HG03460 (cell line): ENCODE measurements at regions not wholly inside any gene's neighbourhood (a gene's known extent, or its start where the extent isn't known, plus 50 kb on each side); places are given as distances from the start of the nearest gene placed in this dataset.
A peak's percentile ranks its signal among the peaks of the same experiment; 100 is the strongest.

Experiments
- ATAC-seq: cut with Tn5 transposase; IDR thresholded peaks from one replicate; pipeline ENCODE4 v1.9.1; 2021; ENCODE audit not compliant: unreplicated experiment

GRCh38 chr2:151087377-151087776 is 174.3 kb downstream of the RBM43 start:
- no peak for ATAC-seq

DNA sequence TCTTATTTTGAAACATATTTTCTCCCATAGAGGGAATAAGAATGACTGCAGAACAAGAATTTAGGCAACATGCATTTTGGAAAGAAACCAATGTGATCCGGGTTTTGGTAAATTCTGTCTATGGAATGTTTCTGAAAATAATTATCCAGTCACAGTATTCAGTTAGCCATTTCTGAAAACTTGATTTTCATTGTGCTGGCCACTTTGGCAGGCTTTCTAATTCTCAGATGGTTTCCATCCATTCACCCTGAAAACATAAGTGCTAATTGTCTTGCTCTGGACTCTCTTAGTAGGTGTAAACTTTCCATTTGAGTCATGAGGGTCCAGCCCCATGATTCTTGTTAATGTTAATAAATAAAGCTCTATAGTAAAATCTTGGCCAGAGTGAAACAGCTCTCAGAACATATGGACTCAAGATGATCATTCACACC is 176.5 kb downstream of the RBM43 start:
- no peak for ATAC-seq

- no peak for ATAC-seq
Measured at GRCh38 chr2:151083856-151084795, 177.5 kb downstream of the RBM43 start.

- no peak for ATAC-seq
Measured at GRCh38 chr2:151078889-151079288, 182.8 kb downstream of the RBM43 start.

- ATAC-seq = no peak
Measured at GRCh38 chr2:151071906-151072305, 189.8 kb downstream of the RBM43 start.

- ATAC-seq = no peak
Measured at GRCh38 chr2:151071382-151071781, 190.3 kb downstream of the RBM43 start.

- no peak for ATAC-seq
Measured at GRCh38 chr2:151070253-151070652, 191.4 kb downstream of the RBM43 start.

- ATAC-seq = no peak
Measured at GRCh38 chr2:151067658-151068369, 193.8 kb downstream of the RBM43 start.

GRCh38 chr2:151063271-151063670 is 198.4 kb downstream of the RBM43 start:
- no peak for ATAC-seq

GRCh38 chr2:151060287-151060686 is 201.4 kb downstream of the RBM43 start:
- ATAC-seq = no peak

DNA sequence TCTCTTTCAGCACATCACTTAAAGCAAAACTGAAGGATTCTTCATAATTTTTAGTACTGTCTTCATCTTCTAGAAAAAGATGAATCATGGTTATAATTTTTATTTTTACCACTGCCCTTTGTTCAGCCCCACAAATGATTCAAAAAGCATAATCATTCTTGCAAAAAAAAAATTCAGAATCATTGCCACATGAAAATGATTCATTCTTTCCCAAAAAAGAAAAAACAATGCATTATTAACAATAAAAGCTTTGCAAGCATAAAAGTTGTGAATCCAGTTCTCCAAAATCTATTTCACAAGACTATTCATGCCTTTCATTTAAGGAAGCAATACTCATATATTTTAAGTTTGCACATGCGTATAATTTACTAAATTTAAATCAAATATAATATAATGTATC is 204.8 kb downstream of the RBM43 start:
- ATAC-seq = no peak

DNA sequence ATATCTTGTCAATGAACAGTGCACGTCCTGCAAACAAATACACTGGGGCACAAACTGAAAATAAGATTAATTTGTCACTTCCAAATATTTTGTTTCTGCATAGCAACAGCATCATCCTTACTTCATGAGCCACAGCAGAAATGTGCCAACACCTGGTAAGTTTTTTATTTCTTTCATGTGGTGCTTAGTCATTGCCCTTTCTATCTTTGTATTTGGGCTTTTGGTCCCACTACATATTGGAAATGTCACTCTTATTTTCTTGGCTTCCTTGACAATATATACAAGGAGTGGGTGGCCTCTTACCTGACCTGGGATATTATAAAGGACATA is 208.0 kb downstream of the RBM43 start:
- ATAC-seq = no peak

DNA sequence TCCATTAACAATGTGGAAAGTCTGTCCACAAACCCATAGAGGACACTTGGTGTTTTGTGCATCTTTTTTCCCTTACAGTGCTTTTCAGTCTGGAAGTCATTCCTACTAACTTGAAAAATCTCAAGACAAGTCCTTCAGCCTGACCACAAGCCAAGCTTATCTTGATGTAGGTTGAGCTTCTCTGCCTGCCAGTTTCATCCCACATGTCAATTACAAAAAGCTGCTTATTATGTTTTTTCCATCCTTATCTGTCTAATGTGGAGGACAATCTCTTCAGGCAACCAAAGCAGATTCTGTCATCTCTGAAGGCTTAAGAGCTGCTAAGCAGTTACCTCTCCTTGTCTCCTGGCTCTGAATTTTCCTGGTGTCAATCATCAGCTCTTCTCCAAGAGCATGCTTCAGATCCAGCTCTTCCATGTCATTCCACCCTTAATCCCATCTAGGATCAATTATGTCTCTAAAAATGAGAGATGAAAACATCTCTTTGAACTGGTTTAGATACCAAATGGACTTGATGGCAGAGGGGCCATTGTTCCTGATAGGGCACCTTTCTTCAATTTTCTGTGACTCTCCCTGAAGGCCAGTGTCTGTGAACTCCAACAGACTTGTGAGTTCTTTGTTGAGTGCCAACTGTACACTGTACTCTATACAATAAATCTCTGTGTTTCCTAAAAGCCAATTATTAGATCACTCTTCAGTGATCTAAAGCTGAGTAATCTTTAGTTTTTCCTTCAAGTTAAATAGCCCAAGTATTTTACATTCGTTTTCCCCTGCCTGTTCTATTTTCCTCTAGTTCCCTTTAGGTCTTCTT is 208.6 kb downstream of the RBM43 start:
- no peak for ATAC-seq

DNA sequence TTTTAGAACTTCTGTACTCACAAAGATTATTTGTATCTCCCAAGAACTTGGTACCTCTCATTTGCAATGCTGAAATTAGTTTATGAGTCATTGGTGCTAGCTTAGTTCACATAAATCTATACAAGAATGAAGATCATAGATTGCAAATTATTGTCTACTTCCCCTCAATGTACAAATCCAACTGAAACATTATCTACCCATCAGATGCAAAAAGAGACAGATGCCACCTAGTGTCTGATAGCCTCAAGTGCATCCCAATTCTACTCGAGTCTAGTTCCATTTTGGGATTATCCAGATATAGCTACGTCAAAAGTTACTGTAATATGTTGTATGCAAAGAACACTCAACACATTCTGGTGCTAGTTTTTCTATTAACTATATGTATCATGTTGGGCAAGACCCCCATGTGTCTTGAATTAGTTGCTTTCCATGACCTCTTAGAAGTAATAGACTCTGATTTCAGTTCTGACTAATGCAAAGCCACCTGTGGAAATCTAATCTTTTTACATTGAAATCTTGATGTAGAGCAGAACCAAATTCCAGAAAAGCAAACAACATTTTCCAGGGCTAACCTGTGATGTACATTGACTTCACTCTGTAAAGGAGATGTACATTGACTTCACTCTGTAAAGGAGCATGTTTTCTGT is 210.0 kb downstream of the RBM43 start:
- peak; percentile 78 for ATAC-seq

GRCh38 chr2:151049746-151050145 is 211.9 kb downstream of the RBM43 start:
- ATAC-seq = no peak

- no peak for ATAC-seq
Measured at GRCh38 chr2:151048331-151049054, 213.2 kb downstream of the RBM43 start.

- no peak for ATAC-seq
Measured at GRCh38 chr2:151043484-151043883, 218.2 kb downstream of the RBM43 start.

- no peak for ATAC-seq
Measured at GRCh38 chr2:151042964-151043363, 218.7 kb downstream of the RBM43 start.

- no peak for ATAC-seq
Measured at GRCh38 chr2:151040039-151040438, 221.6 kb downstream of the RBM43 start.

DNA sequence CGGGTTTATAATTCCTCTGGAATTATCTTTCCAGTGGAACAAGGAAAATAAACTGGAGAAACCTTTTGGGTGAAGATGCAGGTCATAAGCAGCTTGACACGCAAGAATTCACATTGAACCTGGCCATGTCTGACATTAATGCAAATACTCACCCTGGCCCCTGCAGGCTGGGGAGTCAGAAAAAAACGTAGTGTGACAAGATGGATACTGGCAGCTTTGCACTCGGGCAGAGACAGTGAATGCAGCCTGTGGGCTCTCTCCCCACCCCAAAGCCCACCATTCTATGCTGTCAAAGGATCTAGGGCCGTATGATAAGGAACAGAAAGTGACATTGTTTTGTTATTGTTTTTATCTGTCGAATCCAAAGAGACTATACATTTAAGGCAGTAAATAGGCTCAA is 223.1 kb downstream of the RBM43 start:
- ATAC-seq = no peak
